ENCODE measurements at regions not wholly inside any gene's neighbourhood (a gene's known extent, or its start where the extent isn't known, plus 50 kb on each side); places are given as distances from the start of the nearest gene placed in this dataset.

DNA sequence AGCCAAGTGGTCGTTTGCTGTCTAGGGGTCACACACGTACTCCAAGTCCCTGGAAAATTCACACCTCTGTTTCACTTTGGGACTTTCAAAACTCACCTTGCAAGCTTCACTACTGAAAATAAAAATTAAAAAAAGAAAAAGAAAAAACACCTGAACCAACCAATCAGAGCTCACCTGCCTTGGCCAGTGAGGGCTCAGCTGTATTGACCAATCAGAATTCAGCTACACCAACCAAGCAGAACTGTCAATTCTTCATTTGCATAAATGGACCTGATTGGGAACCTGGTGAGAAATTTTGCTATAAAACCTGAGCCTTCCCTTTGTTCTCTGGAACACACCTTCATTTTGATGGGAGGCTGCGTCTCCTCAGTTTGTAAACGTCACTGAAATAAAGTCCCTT is 176.4 kb downstream of the TTC32 start:
- TF ChIP-seq ZNF274 (IDR thresholded peaks at IDR 0.05; ENCODE audit: low read depth, low read length) = no peak
- no peak for TF ChIP-seq YY1 (IDR thresholded peaks at IDR 0.05; ENCODE audit: insufficient read depth, insufficient read length)
- TF ChIP-seq SUZ12 (IDR thresholded peaks at IDR 0.05; ENCODE audit: extremely low read depth, insufficient read depth, insufficient read length) = no peak
